ENCODE measurements at regions not wholly inside any gene's neighbourhood (a gene's known extent, or its start where the extent isn't known, plus 50 kb on each side); places are given as distances from the start of the nearest gene placed in this dataset.

DNA sequence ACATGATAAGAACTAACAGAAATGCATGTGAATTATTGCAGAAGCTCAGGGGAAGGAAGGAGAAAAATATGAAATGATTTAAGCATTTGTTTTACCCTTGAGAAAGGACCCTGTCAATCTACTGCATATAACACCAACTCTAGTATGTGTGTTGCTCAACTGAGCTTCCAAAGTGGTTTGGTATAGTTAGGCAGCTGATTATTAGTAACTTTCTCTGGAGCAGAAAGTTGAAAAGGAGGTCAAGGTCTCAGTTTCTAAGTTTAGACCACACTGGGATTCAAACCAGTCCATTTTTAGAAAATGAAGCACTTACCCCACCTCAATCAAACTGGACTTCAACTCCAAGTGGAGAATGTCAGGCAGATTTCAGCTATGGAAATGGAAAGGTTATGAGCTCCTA is 123.3 kb upstream of the CDC42EP3 start:
- DNase-seq (ENCODE audit: low read depth) = no peak
- TF ChIP-seq, protein P1, sequence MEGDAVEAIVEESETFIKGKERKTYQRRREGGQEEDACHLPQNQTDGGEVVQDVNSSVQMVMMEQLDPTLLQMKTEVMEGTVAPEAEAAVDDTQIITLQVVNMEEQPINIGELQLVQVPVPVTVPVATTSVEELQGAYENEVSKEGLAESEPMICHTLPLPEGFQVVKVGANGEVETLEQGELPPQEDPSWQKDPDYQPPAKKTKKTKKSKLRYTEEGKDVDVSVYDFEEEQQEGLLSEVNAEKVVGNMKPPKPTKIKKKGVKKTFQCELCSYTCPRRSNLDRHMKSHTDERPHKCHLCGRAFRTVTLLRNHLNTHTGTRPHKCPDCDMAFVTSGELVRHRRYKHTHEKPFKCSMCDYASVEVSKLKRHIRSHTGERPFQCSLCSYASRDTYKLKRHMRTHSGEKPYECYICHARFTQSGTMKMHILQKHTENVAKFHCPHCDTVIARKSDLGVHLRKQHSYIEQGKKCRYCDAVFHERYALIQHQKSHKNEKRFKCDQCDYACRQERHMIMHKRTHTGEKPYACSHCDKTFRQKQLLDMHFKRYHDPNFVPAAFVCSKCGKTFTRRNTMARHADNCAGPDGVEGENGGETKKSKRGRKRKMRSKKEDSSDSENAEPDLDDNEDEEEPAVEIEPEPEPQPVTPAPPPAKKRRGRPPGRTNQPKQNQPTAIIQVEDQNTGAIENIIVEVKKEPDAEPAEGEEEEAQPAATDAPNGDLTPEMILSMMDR (IDR thresholded peaks at IDR 0.05; ENCODE audit: low read length, missing control alignments) = no peak
- H3K4me3 ChIP-seq (replicated peaks; ENCODE audit: low read depth, low read length) = no peak overlapping the region

DNA sequence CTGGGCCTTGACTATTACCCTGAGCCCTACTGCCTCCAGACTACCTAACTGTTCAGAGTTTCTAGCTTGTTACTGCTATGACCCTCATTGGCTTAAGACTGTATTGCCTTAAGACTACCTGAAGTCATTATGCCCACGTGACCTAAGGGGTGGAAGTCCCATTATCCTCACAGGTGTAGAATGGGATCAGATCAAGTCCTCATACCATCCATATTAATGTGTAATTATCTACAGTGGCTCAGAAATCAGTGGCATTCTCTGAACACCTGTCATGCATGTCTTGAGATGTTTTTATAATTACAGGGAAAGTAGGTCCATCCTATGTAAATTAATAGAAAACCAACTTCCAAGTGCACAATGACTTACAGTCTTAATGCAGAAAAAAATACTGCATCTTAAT is 124.0 kb upstream of the CDC42EP3 start:
- TF ChIP-seq, protein P1 (IDR thresholded peaks at IDR 0.05; ENCODE audit: low read length, missing control alignments) = no peak
- no peak overlapping the region for H3K4me3 ChIP-seq (replicated peaks; ENCODE audit: low read depth, low read length)
- no peak for DNase-seq (ENCODE audit: low read depth)

DNA sequence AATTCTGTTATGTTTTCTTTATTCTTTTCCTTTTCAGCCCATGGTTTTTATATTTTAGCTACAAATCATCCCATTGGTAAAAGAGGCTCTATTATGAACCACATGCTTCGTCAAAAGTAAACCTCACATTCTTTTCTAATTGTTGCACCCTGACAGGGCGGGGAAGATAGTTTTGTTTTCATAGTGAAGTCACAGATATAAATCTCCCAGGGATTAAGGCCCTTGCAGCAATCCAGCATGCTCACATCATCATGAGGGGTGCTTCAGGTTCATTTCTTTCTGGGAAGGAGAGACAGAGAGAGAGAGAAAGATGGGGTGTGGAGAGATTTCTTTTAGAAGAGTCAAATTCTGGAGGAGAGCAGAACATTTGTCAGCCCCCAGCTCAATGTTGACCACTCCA is 124.5 kb upstream of the CDC42EP3 start:
- TF ChIP-seq, protein P1 (IDR thresholded peaks at IDR 0.05; ENCODE audit: low read length, missing control alignments) = no peak
- no peak overlapping the region for H3K4me3 ChIP-seq (replicated peaks; ENCODE audit: low read depth, low read length)
- DNase-seq (ENCODE audit: low read depth) = no peak

DNA sequence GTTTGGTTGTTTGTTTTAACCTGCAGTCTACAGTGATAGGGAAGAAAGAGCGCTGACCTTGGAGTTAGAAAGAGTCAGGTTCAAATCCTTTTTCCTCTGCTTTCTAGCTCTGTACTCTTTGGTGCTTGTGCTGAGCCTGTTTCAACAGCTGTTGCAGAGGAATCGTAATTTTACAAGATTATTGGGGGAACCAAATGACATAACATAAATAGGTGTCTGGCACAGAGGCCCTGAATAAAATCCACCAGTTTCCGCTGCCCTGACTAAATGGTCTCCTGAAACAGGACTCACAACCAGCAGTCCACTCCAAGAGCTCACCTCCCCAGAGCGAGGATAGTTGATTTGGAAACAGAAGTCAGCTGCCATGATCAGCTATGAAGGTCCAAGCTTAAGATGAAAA is 125.0 kb upstream of the CDC42EP3 start:
- H3K4me3 ChIP-seq (replicated peaks; ENCODE audit: low read depth, low read length) = no peak overlapping the region
- TF ChIP-seq, protein P1 (IDR thresholded peaks at IDR 0.05; ENCODE audit: low read length, missing control alignments) = no peak
- no peak for DNase-seq (ENCODE audit: low read depth)

DNA sequence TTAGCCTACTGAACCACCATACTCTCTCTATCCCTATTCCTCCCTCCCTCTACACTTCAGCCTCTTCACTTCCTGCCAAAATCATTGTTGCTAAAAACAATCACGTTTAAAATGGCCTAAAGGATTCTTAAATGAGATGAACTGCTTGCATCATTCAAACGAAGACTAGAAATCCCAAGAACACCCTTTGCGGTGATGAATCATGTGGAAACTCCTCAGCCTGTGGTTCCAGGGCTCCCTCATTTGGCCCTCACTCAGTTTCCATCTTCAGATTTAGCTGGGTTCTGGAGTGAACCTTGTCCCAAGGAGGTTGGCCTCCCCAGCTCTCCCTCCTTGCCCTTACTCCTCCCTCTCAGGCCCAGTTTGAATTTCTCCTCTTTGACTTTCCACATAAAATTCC is 125.6 kb upstream of the CDC42EP3 start:
- H3K4me3 ChIP-seq (replicated peaks; ENCODE audit: low read depth, low read length) = no peak overlapping the region
- TF ChIP-seq, protein P1 (IDR thresholded peaks at IDR 0.05; ENCODE audit: low read length, missing control alignments) = no peak
- DNase-seq (ENCODE audit: low read depth) = no peak

DNA sequence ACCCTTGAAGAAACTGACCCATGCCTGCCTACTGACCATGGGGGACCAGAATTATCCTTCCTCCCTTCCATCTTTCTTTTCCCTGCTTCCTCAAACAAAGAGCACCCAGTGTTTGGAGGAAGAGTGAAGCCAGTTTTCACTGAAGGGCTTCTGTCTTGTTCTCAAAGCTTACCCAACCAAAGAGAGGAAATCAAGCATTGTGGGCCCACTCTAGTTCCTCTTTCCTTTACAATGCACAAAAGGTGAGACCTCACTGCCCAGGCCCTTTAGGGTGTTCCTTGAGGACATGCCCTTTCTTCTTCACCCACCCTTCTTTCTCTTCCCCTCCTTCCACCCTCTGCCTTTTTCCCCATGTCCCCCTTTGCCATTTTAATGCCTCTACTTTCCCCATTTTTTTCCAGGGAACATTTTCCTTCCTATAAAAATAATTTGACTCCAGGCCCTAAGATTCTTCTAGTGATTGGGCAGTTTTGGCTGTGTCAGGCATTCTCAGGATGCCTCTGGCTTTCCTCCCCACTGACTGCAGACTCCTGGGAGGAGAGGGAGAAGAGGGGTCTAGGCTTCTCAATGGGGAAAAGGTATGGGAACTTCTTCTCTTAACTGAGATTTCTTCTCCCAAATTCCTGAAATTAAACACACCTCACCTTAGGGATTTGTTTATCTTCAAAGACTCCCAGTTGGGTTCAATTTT is 126.6 kb upstream of the RMDN2 start:
- TF ChIP-seq, protein P1 (IDR thresholded peaks at IDR 0.05; ENCODE audit: low read length, missing control alignments) = no peak
- no peak for DNase-seq (ENCODE audit: low read depth)
- H3K4me3 ChIP-seq (replicated peaks; ENCODE audit: low read depth, low read length) = no peak overlapping the region

All from fibroblast of pulmonary artery (primary cell).